HEK293 (cell line): ENCODE measurements at regions not wholly inside any gene's neighbourhood (a gene's known extent, or its start where the extent isn't known, plus 50 kb on each side); places are given as distances from the start of the nearest gene placed in this dataset.

Experiments used
- CTCF ChIA-PET: fragments of 350-600 bp; formaldehyde crosslinking; extraction: SDS; loops from one replicate; lab custom pipeline; 2021; ENCODE audit warnings: antibody characterized with exemption; lab: Yijun Ruan, JAX
- POLR2A ChIA-PET: fragments of 300-600 bp; formaldehyde crosslinking; extraction: SDS; loops from one replicate; lab custom pipeline; 2020; ENCODE audit warnings: antibody characterized with exemption, inconsistent platforms; lab: Yijun Ruan, JAX
- H3K27ac ChIP-seq: fragments of 200-500 bp; sonication (Bioruptor generic); 2 replicates; pipeline ENCODE4 v1.5.1; 2014; ENCODE audit warnings: low read depth, low read length, control low read depth, inconsistent platforms; ENCODE audit errors: extremely low read depth
- H3K36me3 ChIP-seq, 2 experiments: fragments of 200-500 bp in 1 of 2; sonication (Bioruptor generic) in 1 of 2; 1 replicate in 1 of 2; 2 replicates in 1 of 2; pipeline ENCODE4 v1.5.1; 2014 to 2017; ENCODE audit warnings: inconsistent platforms in 2 of 2, low read length in 2 of 2; ENCODE audit not compliant: control insufficient read depth in 2 of 2, insufficient read depth in 1 of 2
- H3K4me1 ChIP-seq: fragments of 200-500 bp; sonication (Bioruptor generic); 2 replicates; pipeline ENCODE4 v1.5.1; 2014; ENCODE audit warnings: mild to moderate bottlenecking, low read length, inconsistent platforms; ENCODE audit not compliant: control insufficient read depth, insufficient read depth
- H3K4me3 ChIP-seq: 2 replicates; pipeline ENCODE4 v1.5.1; 2011; ENCODE audit warnings: low read depth, mild to moderate bottlenecking, control low read depth, low read length, moderate library complexity
- H3K9me3 ChIP-seq: fragments of 200-500 bp; sonication (Bioruptor generic); 2 replicates; pipeline ENCODE4 v1.5.1; 2014; ENCODE audit warnings: low read depth, low read length, inconsistent platforms; ENCODE audit not compliant: control insufficient read depth, insufficient read depth
- FEZF1 ChIP-seq: fragments of 450-650 bp; formaldehyde crosslinking; IDR thresholded peaks from 2 replicates; pipeline ENCODE4 v1.5.1; 2016; ENCODE audit warnings: missing biosample characterization, missing genetic modification characterization
- KLF17 ChIP-seq: fragments of 450-650 bp; formaldehyde crosslinking; IDR thresholded peaks from 2 replicates; pipeline ENCODE4 v1.5.1; 2016; ENCODE audit warnings: missing biosample characterization, missing genetic modification characterization
- KLF8 ChIP-seq: fragments of 450-650 bp; formaldehyde crosslinking; IDR thresholded peaks from 2 replicates; pipeline ENCODE4 v1.5.1; 2016; ENCODE audit warnings: missing biosample characterization, missing genetic modification characterization
- OSR2 ChIP-seq: fragments of 450-650 bp; formaldehyde crosslinking; IDR thresholded peaks from 2 replicates; pipeline ENCODE4 v1.5.1; 2016; ENCODE audit warnings: missing biosample characterization, missing genetic modification characterization
- PRDM1 ChIP-seq: fragments of 450-650 bp; formaldehyde crosslinking; IDR thresholded peaks from 2 replicates; pipeline ENCODE4; 2016; ENCODE audit warnings: missing biosample characterization, missing genetic modification characterization
- PRDM4 ChIP-seq: fragments of 450-650 bp; formaldehyde crosslinking; IDR thresholded peaks from 2 replicates; pipeline ENCODE4 v1.5.1; 2017; ENCODE audit warnings: missing biosample characterization, missing genetic modification characterization
- REST ChIP-seq: fragments of 450-650 bp; formaldehyde crosslinking; IDR thresholded peaks from 2 replicates; pipeline ENCODE4 v1.5.1; 2016; ENCODE audit warnings: missing biosample characterization, missing genetic modification characterization
- TRIM28 ChIP-seq: IDR thresholded peaks from 2 replicates; pipeline ENCODE4 v1.6.1; 2011; ENCODE audit warnings: low read length, control low read depth, borderline replicate concordance
- ZEB2 ChIP-seq: fragments of 450-650 bp; formaldehyde crosslinking; IDR thresholded peaks from 2 replicates; pipeline ENCODE4 v1.5.1; 2016; ENCODE audit warnings: missing biosample characterization, missing genetic modification characterization
- ZFP3 ChIP-seq: fragments of 450-650 bp; formaldehyde crosslinking; IDR thresholded peaks from 2 replicates; pipeline ENCODE4 v1.5.1; 2016; ENCODE audit warnings: low read depth, missing biosample characterization, missing genetic modification characterization
- ZNF174 ChIP-seq: fragments of 450-650 bp; formaldehyde crosslinking; IDR thresholded peaks from 2 replicates; pipeline ENCODE4 v1.5.0; 2017; ENCODE audit warnings: missing biosample characterization, mild to moderate bottlenecking, missing genetic modification characterization
- ZNF2 ChIP-seq: fragments of 450-650 bp; formaldehyde crosslinking; IDR thresholded peaks from 2 replicates; pipeline ENCODE4 v1.5.1; 2016; ENCODE audit warnings: missing biosample characterization, missing genetic modification characterization
- ZNF202 ChIP-seq: fragments of 450-650 bp; formaldehyde crosslinking; IDR thresholded peaks from 2 replicates; pipeline ENCODE4 v1.5.1; 2016; ENCODE audit warnings: missing biosample characterization, missing genetic modification characterization, borderline replicate concordance
- ZNF221 ChIP-seq: fragments of 450-650 bp; formaldehyde crosslinking; IDR thresholded peaks from 2 replicates; pipeline ENCODE4 v1.5.1; 2017; ENCODE audit warnings: missing biosample characterization, missing genetic modification characterization, borderline replicate concordance
- ZNF324 ChIP-seq: fragments of 450-650 bp; formaldehyde crosslinking; IDR thresholded peaks from 2 replicates; pipeline ENCODE4 v1.5.1; 2016; ENCODE audit warnings: missing biosample characterization, missing genetic modification characterization
- ZNF362 ChIP-seq: fragments of 450-650 bp; formaldehyde crosslinking; IDR thresholded peaks from 2 replicates; pipeline ENCODE4 v1.5.1; 2016; ENCODE audit warnings: missing biosample characterization, missing genetic modification characterization
- ZNF544 ChIP-seq: fragments of 450-650 bp; formaldehyde crosslinking; IDR thresholded peaks from 2 replicates; pipeline ENCODE4 v1.5.0; 2017; ENCODE audit warnings: missing biosample characterization, missing genetic modification characterization
- ZNF677 ChIP-seq: fragments of 450-650 bp; IDR thresholded peaks from 2 replicates; pipeline ENCODE4 v1.5.0; 2018; ENCODE audit warnings: missing biosample characterization, mild to moderate bottlenecking, missing genetic modification characterization, moderate library complexity
- ZSCAN16 ChIP-seq: fragments of 450-650 bp; formaldehyde crosslinking; IDR thresholded peaks from 2 replicates; pipeline ENCODE4 v1.5.1; 2016; ENCODE audit warnings: missing biosample characterization, missing genetic modification characterization
- TF ChIP-seq, protein P1 (sequence below): fragments of 450-650 bp; formaldehyde crosslinking; IDR thresholded peaks from 2 replicates; pipeline ENCODE4 v1.5.1; 2016; ENCODE audit warnings: missing biosample characterization, missing genetic modification characterization
- TF ChIP-seq, protein P2 (sequence below): fragments of 450-650 bp; formaldehyde crosslinking; IDR thresholded peaks from 2 replicates; pipeline ENCODE4 v1.5.1; 2016; ENCODE audit warnings: missing biosample characterization, missing genetic modification characterization, borderline replicate concordance

DNA sequence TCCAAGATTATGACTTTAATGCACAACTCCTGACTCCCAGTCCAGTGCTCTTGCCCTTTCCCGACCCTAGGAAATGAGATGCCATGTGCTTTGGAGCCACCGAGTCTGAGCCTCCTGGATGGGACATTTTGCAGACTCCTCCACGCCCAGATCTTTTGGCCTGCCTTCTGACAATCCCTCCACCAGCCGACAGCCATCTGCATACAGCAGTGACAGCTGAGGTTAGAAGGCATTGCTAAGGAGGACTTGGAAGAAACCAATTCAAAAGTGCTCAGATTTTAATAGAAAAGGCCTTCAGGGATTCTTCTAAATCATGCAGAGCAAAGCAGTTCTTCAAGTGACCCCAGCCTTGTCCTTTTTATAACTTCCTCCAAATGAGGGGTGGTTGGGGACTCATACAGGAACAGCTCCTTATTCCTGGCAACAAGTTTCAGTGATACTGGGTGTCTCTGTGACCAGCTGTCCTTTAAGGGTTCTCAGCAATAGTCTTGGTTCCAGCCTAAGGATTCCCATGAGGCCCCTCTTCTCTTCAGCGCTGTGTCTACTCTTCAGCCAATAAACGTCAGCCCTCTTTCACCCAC lies 369.3 kb downstream of the PBX1 start:
- ChIA-PET POLR2A (interaction anchor here (0.6 kb wide), 1 partner anchor 317 kb away, joined by 3 read pairs; no protein-coding TSS in a partner anchor), CTCF (no interaction called here)
- Histone ChIP-seq H3K36me3 (no peaks in the 10 kb centered on the region), H3K27ac (no peak overlapping the region), H3K9me3 (no peaks in the 10 kb centered on the region)
- TF ChIP-seq ZNF202 (tag by site-specific recombination) (no peak), ZNF2 (no peak), ZNF544 (no peak), ZNF324 (tag by site-specific recombination) (no peak), ZNF362 (tag by site-specific recombination) (no peak), ZNF221 (no peak), OSR2 (tag by site-specific recombination) (no peak), PRDM1 (tag by site-specific recombination) (no peak), ZNF174 (tag by site-specific recombination) (no peak), KLF17 (no peak), ZEB2 (no peak), ZFP3 (tag by site-specific recombination) (no peak), FEZF1 (tag by site-specific recombination) (no peak), KLF8 (tag by site-specific recombination) (no peak), TRIM28 (no peak), ZSCAN16 (tag by site-specific recombination) (no peak)
- TF ChIP-seq, protein P1, sequence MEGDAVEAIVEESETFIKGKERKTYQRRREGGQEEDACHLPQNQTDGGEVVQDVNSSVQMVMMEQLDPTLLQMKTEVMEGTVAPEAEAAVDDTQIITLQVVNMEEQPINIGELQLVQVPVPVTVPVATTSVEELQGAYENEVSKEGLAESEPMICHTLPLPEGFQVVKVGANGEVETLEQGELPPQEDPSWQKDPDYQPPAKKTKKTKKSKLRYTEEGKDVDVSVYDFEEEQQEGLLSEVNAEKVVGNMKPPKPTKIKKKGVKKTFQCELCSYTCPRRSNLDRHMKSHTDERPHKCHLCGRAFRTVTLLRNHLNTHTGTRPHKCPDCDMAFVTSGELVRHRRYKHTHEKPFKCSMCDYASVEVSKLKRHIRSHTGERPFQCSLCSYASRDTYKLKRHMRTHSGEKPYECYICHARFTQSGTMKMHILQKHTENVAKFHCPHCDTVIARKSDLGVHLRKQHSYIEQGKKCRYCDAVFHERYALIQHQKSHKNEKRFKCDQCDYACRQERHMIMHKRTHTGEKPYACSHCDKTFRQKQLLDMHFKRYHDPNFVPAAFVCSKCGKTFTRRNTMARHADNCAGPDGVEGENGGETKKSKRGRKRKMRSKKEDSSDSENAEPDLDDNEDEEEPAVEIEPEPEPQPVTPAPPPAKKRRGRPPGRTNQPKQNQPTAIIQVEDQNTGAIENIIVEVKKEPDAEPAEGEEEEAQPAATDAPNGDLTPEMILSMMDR (tag by site-specific recombination) = no peak
- TF ChIP-seq, all 188 proteins: peak for 0
- H3K4me1 ChIP-seq = no peaks in the 10 kb centered on the region
- no peak overlapping the region for H3K4me3 ChIP-seq

DNA sequence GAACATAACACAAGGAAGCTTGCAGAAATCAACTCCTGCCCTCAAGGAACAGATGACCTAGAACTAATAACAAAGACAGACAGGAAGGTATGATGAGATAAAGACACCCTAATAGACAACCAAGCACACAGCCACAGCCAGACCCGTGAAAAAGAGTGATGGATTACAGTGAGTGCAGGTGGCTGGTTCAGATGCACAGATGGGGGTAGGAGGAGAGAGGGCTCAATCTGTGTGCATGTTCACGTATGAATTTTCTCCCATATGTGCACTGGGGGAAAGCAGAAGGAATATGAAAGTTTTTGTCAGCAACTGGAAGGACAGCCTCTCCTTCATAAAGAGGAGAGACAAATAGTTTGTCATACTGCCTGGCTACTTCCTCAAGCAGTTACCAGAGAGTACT lies 367.1 kb downstream of the PBX1 start:
- H3K4me1 ChIP-seq = no peaks in the 10 kb centered on the region
- H3K4me3 ChIP-seq = no peak overlapping the region
- H3K36me3 ChIP-seq = no peaks in the 10 kb centered on the region
- no peaks in the 10 kb centered on the region for H3K9me3 ChIP-seq
- ChIA-PET CTCF (no interaction called here), POLR2A (no interaction called here)
- no peak overlapping the region for H3K27ac ChIP-seq
- no peak for TF ChIP-seq REST
- TF ChIP-seq ZNF677 (tag by site-specific recombination) = no peak
- no peak for TF ChIP-seq PRDM4 (tag by site-specific recombination)
- TF ChIP-seq, protein P2, sequence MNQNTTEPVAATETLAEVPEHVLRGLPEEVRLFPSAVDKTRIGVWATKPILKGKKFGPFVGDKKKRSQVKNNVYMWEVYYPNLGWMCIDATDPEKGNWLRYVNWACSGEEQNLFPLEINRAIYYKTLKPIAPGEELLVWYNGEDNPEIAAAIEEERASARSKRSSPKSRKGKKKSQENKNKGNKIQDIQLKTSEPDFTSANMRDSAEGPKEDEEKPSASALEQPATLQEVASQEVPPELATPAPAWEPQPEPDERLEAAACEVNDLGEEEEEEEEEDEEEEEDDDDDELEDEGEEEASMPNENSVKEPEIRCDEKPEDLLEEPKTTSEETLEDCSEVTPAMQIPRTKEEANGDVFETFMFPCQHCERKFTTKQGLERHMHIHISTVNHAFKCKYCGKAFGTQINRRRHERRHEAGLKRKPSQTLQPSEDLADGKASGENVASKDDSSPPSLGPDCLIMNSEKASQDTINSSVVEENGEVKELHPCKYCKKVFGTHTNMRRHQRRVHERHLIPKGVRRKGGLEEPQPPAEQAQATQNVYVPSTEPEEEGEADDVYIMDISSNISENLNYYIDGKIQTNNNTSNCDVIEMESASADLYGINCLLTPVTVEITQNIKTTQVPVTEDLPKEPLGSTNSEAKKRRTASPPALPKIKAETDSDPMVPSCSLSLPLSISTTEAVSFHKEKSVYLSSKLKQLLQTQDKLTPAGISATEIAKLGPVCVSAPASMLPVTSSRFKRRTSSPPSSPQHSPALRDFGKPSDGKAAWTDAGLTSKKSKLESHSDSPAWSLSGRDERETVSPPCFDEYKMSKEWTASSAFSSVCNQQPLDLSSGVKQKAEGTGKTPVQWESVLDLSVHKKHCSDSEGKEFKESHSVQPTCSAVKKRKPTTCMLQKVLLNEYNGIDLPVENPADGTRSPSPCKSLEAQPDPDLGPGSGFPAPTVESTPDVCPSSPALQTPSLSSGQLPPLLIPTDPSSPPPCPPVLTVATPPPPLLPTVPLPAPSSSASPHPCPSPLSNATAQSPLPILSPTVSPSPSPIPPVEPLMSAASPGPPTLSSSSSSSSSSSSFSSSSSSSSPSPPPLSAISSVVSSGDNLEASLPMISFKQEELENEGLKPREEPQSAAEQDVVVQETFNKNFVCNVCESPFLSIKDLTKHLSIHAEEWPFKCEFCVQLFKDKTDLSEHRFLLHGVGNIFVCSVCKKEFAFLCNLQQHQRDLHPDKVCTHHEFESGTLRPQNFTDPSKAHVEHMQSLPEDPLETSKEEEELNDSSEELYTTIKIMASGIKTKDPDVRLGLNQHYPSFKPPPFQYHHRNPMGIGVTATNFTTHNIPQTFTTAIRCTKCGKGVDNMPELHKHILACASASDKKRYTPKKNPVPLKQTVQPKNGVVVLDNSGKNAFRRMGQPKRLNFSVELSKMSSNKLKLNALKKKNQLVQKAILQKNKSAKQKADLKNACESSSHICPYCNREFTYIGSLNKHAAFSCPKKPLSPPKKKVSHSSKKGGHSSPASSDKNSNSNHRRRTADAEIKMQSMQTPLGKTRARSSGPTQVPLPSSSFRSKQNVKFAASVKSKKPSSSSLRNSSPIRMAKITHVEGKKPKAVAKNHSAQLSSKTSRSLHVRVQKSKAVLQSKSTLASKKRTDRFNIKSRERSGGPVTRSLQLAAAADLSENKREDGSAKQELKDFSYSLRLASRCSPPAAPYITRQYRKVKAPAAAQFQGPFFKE = no peak
